ENCODE measurements at regions not wholly inside any gene's neighbourhood (a gene's known extent, or its start where the extent isn't known, plus 50 kb on each side); places are given as distances from the start of the nearest gene placed in this dataset.

DNA sequence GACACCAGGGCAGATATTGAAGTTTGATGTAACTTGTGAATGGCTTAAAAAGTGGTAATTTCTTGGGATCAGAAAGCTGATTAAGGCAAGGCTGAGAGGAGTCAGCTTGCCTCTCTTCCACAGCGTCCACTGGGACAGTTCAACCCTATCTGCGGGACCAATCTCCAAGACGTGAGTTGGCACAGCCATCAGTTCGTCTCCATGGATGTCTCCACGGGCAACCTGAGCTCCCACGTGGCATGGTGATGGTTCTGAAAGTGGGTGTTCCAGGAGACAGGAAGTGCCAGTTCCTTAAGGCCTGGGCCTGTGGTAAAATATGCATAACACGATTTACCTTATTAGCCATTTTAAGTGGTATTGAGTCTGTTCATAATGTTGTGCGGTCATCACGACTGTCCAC lies 67.9 kb upstream of the BHLHE23 start:
- DNase-seq (no peak), ATAC-seq (ENCODE audit: poor library complexity) (no peak)
- H3K36me3 Mint-ChIP-seq (ENCODE audit: low read depth) = peaks cover 8% of the 10 kb centered on the region
- H3K4me1 Mint-ChIP-seq (ENCODE audit: low read depth) = no peaks in the 10 kb centered on the region
- Histone ChIP-seq H3K9me3 (ENCODE audit: control insufficient read depth in 1 of 2, insufficient read depth in 1 of 2, low read length in 2 of 2) (peaks cover 31 to 34% of the 10 kb centered on the region in 2 experiments), H3K4me3 (ENCODE audit: low read length) (no peak overlapping the region), H3K27me3 (ENCODE audit: control insufficient read depth in 1 of 2, insufficient read depth in 2 of 2, low read length in 2 of 2) (peaks cover 31 to 43% of the 10 kb centered on the region in 2 experiments), H3K27ac (ENCODE audit: low read depth in 1 of 2, low read length in 2 of 2) (no peak overlapping the region), H3K36me3 (ENCODE audit: insufficient read depth, low read length) (no peaks in the 10 kb centered on the region), H3K4me1 (ENCODE audit: insufficient read depth, low read length) (peaks cover 4% of the 10 kb centered on the region)
- ChIA-PET CTCF (no interaction called here), POLR2A (no interaction called here)
- intact Hi-C loops (cut with DNase I, micrococcal nuclease) = no loop called here
- TF ChIP-seq, protein P1, sequence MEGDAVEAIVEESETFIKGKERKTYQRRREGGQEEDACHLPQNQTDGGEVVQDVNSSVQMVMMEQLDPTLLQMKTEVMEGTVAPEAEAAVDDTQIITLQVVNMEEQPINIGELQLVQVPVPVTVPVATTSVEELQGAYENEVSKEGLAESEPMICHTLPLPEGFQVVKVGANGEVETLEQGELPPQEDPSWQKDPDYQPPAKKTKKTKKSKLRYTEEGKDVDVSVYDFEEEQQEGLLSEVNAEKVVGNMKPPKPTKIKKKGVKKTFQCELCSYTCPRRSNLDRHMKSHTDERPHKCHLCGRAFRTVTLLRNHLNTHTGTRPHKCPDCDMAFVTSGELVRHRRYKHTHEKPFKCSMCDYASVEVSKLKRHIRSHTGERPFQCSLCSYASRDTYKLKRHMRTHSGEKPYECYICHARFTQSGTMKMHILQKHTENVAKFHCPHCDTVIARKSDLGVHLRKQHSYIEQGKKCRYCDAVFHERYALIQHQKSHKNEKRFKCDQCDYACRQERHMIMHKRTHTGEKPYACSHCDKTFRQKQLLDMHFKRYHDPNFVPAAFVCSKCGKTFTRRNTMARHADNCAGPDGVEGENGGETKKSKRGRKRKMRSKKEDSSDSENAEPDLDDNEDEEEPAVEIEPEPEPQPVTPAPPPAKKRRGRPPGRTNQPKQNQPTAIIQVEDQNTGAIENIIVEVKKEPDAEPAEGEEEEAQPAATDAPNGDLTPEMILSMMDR (IDR thresholded peaks at IDR 0.05) = no peak
- peaks cover 24% of the 10 kb centered on the region for H3K9me3 Mint-ChIP-seq
- no peak overlapping the region for H3K4me3 Mint-ChIP-seq
- peaks cover 63% of the 10 kb centered on the region for H3K27me3 Mint-ChIP-seq
- H3K27ac Mint-ChIP-seq = no peak overlapping the region

DNA sequence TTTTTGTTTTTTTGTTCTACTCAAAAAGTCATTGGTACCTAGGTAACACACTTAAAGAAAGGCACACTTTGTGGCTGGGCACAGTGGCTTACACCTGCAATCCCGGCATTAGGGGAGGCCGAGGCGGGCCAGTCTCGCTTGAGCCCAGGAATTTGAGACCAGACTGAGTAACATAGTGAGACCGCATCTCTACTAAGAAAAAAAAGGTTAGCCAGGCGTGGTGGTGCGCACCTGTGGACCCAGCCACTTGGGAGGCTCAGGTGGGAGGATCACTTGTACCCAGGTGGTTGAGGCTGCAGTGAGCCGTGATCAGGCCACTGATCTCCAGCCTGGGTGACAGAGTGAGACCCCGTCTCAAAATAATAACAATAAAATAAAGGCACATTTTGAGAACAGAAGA lies 67.4 kb upstream of the BHLHE23 start:
- Mint-ChIP-seq H3K4me1 (ENCODE audit: low read depth) (no peaks in the 10 kb centered on the region), H3K9me3 (peaks cover 24% of the 10 kb centered on the region), H3K4me3 (no peak overlapping the region), H3K27ac (no peak overlapping the region), H3K36me3 (ENCODE audit: low read depth) (peaks cover 8% of the 10 kb centered on the region), H3K27me3 (peaks cover 64% of the 10 kb centered on the region)
- H3K36me3 ChIP-seq (ENCODE audit: insufficient read depth, low read length) = no peaks in the 10 kb centered on the region
- POLR2A ChIA-PET = no interaction called here
- intact Hi-C loops (cut with DNase I, micrococcal nuclease) = no loop called here
- no peak overlapping the region for H3K4me3 ChIP-seq (ENCODE audit: low read length)
- peaks cover 4% of the 10 kb centered on the region for H3K4me1 ChIP-seq (ENCODE audit: insufficient read depth, low read length)
- TF ChIP-seq, protein P1 (IDR thresholded peaks at IDR 0.05) = no peak
- peaks cover 32 to 45% of the 10 kb centered on the region in 2 experiments for H3K27me3 ChIP-seq (ENCODE audit: control insufficient read depth in 1 of 2, insufficient read depth in 2 of 2, low read length in 2 of 2)
- ATAC-seq (ENCODE audit: poor library complexity) (no peak), DNase-seq (no peak)
- CTCF ChIA-PET = no interaction called here
- H3K27ac ChIP-seq (ENCODE audit: low read depth in 1 of 2, low read length in 2 of 2) = no peak overlapping the region
- peaks cover 28 to 30% of the 10 kb centered on the region in 2 experiments for H3K9me3 ChIP-seq (ENCODE audit: control insufficient read depth in 1 of 2, insufficient read depth in 1 of 2, low read length in 2 of 2)

DNA sequence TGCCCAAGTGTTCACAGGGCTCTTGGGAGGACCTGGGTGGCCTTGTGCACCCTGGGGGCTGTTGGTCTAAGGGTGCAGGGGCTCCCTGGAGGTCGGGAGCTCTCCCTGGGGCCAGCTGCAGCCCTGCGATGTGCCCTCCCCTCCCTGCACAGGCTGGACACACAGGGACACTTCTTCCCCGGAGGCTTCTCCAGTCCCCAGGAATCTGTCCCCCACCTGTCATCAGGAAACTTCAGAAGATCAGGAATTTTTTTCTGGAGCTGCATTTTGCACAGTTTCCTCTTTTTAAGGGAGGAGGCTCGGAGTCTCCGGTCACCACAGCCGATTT lies 66.9 kb upstream of the BHLHE23 start:
- ChIA-PET POLR2A (no interaction called here), CTCF (no interaction called here)
- Mint-ChIP-seq H3K4me3 (no peak overlapping the region), H3K27ac (no peak overlapping the region), H3K4me1 (ENCODE audit: low read depth) (no peaks in the 10 kb centered on the region), H3K9me3 (peaks cover 24% of the 10 kb centered on the region), H3K36me3 (ENCODE audit: low read depth) (peaks cover 8% of the 10 kb centered on the region), H3K27me3 (peaks cover 68% of the 10 kb centered on the region)
- Histone ChIP-seq H3K4me3 (ENCODE audit: low read length) (no peak overlapping the region), H3K27ac (ENCODE audit: low read depth in 1 of 2, low read length in 2 of 2) (no peak overlapping the region), H3K27me3 (ENCODE audit: control insufficient read depth in 1 of 2, insufficient read depth in 2 of 2, low read length in 2 of 2) (peaks cover 32 to 50% of the 10 kb centered on the region in 2 experiments), H3K9me3 (ENCODE audit: control insufficient read depth in 1 of 2, insufficient read depth in 1 of 2, low read length in 2 of 2) (peaks cover 26 to 30% of the 10 kb centered on the region in 2 experiments), H3K36me3 (ENCODE audit: insufficient read depth, low read length) (no peaks in the 10 kb centered on the region), H3K4me1 (ENCODE audit: insufficient read depth, low read length) (peaks cover 4% of the 10 kb centered on the region)
- ATAC-seq (ENCODE audit: poor library complexity) (no peak), DNase-seq (no peak)
- TF ChIP-seq, protein P1 (IDR thresholded peaks at IDR 0.05) = no peak
- intact Hi-C loops (cut with DNase I, micrococcal nuclease) = no loop called here

All from CD4-positive, alpha-beta T cell (primary cell).